ENCODE measurements at regions not wholly inside any gene's neighbourhood (a gene's known extent, or its start where the extent isn't known, plus 50 kb on each side); places are given as distances from the start of the nearest gene placed in this dataset.

GRCh38 chr5:8253376-8253775 is 384.4 kb downstream of the MTRR start:
- TF ChIP-seq, protein P1, sequence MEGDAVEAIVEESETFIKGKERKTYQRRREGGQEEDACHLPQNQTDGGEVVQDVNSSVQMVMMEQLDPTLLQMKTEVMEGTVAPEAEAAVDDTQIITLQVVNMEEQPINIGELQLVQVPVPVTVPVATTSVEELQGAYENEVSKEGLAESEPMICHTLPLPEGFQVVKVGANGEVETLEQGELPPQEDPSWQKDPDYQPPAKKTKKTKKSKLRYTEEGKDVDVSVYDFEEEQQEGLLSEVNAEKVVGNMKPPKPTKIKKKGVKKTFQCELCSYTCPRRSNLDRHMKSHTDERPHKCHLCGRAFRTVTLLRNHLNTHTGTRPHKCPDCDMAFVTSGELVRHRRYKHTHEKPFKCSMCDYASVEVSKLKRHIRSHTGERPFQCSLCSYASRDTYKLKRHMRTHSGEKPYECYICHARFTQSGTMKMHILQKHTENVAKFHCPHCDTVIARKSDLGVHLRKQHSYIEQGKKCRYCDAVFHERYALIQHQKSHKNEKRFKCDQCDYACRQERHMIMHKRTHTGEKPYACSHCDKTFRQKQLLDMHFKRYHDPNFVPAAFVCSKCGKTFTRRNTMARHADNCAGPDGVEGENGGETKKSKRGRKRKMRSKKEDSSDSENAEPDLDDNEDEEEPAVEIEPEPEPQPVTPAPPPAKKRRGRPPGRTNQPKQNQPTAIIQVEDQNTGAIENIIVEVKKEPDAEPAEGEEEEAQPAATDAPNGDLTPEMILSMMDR (IDR thresholded peaks at IDR 0.05; ENCODE audit: low read length): no peak
- TF ChIP-seq EZH2 (IDR thresholded peaks at IDR 0.05; ENCODE audit: borderline replicate concordance, low read length): no peak
- Histone ChIP-seq H3K4me1 (ENCODE audit: insufficient read depth, low read length, severe bottlenecking) (no peaks in the 10 kb centered on the region), H3K9ac (ENCODE audit: low read length) (no peak overlapping the region), H3K4me2 (ENCODE audit: low read length) (no peak overlapping the region), H3K9me3 (ENCODE audit: low read length) (no peaks in the 10 kb centered on the region), H3K27me3 (ENCODE audit: insufficient read depth, low read length) (no peaks in the 10 kb centered on the region), H2AFZ (ENCODE audit: low read length) (no peak overlapping the region), H3K27ac (ENCODE audit: low read depth, low read length, poor library complexity, severe bottlenecking) (no peak overlapping the region), H4K20me1 (ENCODE audit: insufficient read depth, low read length) (no peaks in the 10 kb centered on the region), H3F3A (ENCODE audit: insufficient read depth, low read length) (no peaks in the 10 kb centered on the region), H3K9me2 (ENCODE audit: low read depth, low read length) (no peaks in the 10 kb centered on the region), H3K79me2 (ENCODE audit: insufficient read depth, low read length) (no peaks in the 10 kb centered on the region), H3K4me3 (ENCODE audit: low read depth, low read length, poor library complexity, severe bottlenecking) (no peak overlapping the region), H3K36me3 (ENCODE audit: insufficient read depth, low read length) (no peaks in the 10 kb centered on the region)

GRCh38 chr5:8254674-8255073 is 385.7 kb downstream of the MTRR start:
- Histone ChIP-seq H3K4me1 (ENCODE audit: insufficient read depth, low read length, severe bottlenecking) (no peaks in the 10 kb centered on the region), H3K79me2 (ENCODE audit: insufficient read depth, low read length) (no peaks in the 10 kb centered on the region), H3K9ac (ENCODE audit: low read length) (no peak overlapping the region), H3K9me3 (ENCODE audit: low read length) (no peaks in the 10 kb centered on the region), H4K20me1 (ENCODE audit: insufficient read depth, low read length) (no peaks in the 10 kb centered on the region), H2AFZ (ENCODE audit: low read length) (no peak overlapping the region), H3F3A (ENCODE audit: insufficient read depth, low read length) (no peaks in the 10 kb centered on the region), H3K27ac (ENCODE audit: low read depth, low read length, poor library complexity, severe bottlenecking) (no peak overlapping the region), H3K9me2 (ENCODE audit: low read depth, low read length) (no peaks in the 10 kb centered on the region), H3K4me2 (ENCODE audit: low read length) (no peak overlapping the region), H3K27me3 (ENCODE audit: insufficient read depth, low read length) (no peaks in the 10 kb centered on the region), H3K36me3 (ENCODE audit: insufficient read depth, low read length) (no peaks in the 10 kb centered on the region), H3K4me3 (ENCODE audit: low read depth, low read length, poor library complexity, severe bottlenecking) (no peak overlapping the region)
- no peak for TF ChIP-seq EZH2 (IDR thresholded peaks at IDR 0.05; ENCODE audit: borderline replicate concordance, low read length)
- TF ChIP-seq, protein P1 (IDR thresholded peaks at IDR 0.05; ENCODE audit: low read length): no peak

- no peaks in the 10 kb centered on the region for H3K27me3 ChIP-seq (ENCODE audit: insufficient read depth, low read length)
- H3K4me3 ChIP-seq (ENCODE audit: low read depth, low read length, poor library complexity, severe bottlenecking): no peak overlapping the region
- no peak overlapping the region for H3K27ac ChIP-seq (ENCODE audit: low read depth, low read length, poor library complexity, severe bottlenecking)
- H3F3A ChIP-seq (ENCODE audit: insufficient read depth, low read length): no peaks in the 10 kb centered on the region
- no peaks in the 10 kb centered on the region for H3K9me3 ChIP-seq (ENCODE audit: low read length)
- H3K4me1 ChIP-seq (ENCODE audit: insufficient read depth, low read length, severe bottlenecking): no peaks in the 10 kb centered on the region
- no peaks in the 10 kb centered on the region for H3K9me2 ChIP-seq (ENCODE audit: low read depth, low read length)
- no peak overlapping the region for H2AFZ ChIP-seq (ENCODE audit: low read length)
- H3K36me3 ChIP-seq (ENCODE audit: insufficient read depth, low read length): no peaks in the 10 kb centered on the region
- no peak for TF ChIP-seq EZH2 (IDR thresholded peaks at IDR 0.05; ENCODE audit: borderline replicate concordance, low read length)
- TF ChIP-seq, protein P1 (IDR thresholded peaks at IDR 0.05; ENCODE audit: low read length): no peak
- H3K9ac ChIP-seq (ENCODE audit: low read length): no peak overlapping the region
- no peaks in the 10 kb centered on the region for H3K79me2 ChIP-seq (ENCODE audit: insufficient read depth, low read length)
- no peaks in the 10 kb centered on the region for H4K20me1 ChIP-seq (ENCODE audit: insufficient read depth, low read length)
- no peak overlapping the region for H3K4me2 ChIP-seq (ENCODE audit: low read length)
Measured at GRCh38 chr5:8258801-8259200, 389.9 kb downstream of the MTRR start.

All from OCI-LY1 (cell line).